ENCODE measurements at regions not wholly inside any gene's neighbourhood (a gene's known extent, or its start where the extent isn't known, plus 50 kb on each side); places are given as distances from the start of the nearest gene placed in this dataset.

GRCh38 chr2:65620026-65620425 is 187.6 kb upstream of the SPRED2 start:
- no peak for TF ChIP-seq CTCF (IDR thresholded peaks at IDR 0.05)
- TF ChIP-seq POLR2AphosphoS5 (IDR thresholded peaks at IDR 0.05), result no peak

Data from suprapubic skin (tissue), 3 donors.